ENCODE measurements at regions not wholly inside any gene's neighbourhood (a gene's known extent, or its start where the extent isn't known, plus 50 kb on each side); places are given as distances from the start of the nearest gene placed in this dataset.

GRCh38 chr13:90902255-90902654 is 445.2 kb upstream of the MIR17HG start:
- TF ChIP-seq CTCF (IDR thresholded peaks at IDR 0.05) (no peak), POLR2A (IDR thresholded peaks at IDR 0.05) (no peak), POLR2AphosphoS5 (IDR thresholded peaks at IDR 0.05) (no peak), EP300 (IDR thresholded peaks at IDR 0.05; ENCODE audit: low read depth) (no peak)
